GM12892 (cell line): ENCODE measurements at regions not wholly inside any gene's neighbourhood (a gene's known extent, or its start where the extent isn't known, plus 50 kb on each side); places are given as distances from the start of the nearest gene placed in this dataset.

ENCODE experiments used
- POLR2A ChIP-seq: IDR thresholded peaks from 2 replicates; pipeline ENCODE4 v1.6.1; 2011; ENCODE audit warnings: low read depth, low read length, control low read depth
- TAF1 ChIP-seq: IDR thresholded peaks from 2 replicates; pipeline ENCODE4 v1.6.1; 2011; ENCODE audit warnings: low read depth, mild to moderate bottlenecking, control low read depth, low read length, borderline replicate concordance

GRCh38 chr16:65660390-65660789 is 538.5 kb upstream of the CDH11 start:
- TF ChIP-seq TAF1 = no peak
- TF ChIP-seq POLR2A = no peak
